ENCODE measurements at regions not wholly inside any gene's neighbourhood (a gene's known extent, or its start where the extent isn't known, plus 50 kb on each side); places are given as distances from the start of the nearest gene placed in this dataset.

DNA sequence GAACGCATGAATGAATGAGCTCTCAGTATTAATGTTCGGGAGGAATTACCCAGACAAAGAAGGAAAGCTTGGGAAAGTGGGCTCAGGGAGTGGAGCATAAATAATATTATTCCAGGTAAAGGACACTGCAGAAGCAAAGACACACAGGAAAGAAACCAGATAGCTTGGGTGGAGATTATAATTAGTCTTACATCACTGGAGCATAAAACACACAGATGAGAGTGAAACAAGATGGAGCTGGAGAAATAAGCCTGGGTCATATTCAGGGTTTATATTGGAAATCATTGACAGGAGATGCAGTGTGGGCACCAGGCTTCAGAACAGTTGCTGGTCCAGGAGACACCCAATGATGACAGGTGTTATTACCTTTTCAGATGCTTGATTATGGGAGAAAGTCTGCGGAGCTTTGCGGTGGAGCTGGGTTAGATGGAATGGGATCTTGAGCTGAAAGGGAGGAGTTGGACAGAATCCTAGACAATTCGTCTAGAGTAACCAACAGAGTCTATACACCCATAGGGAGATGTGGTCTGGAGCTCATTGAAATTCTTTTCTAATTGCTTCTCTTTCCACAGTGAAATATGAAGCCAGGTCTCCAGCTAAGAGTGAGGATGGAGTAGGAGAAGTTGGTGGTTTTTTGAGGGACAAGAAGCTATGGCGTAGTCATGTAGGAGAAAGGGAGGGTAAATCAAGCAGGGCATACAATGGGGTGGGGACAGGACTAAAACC, 227.2 kb downstream of the FAM76B start:
- H3K4me1 ChIP-seq (ENCODE audit: control insufficient read depth in 1 of 2, insufficient read depth in 2 of 2, low read length in 2 of 2): no peaks in the 10 kb centered on the region
- intact Hi-C loops (cut with micrococcal nuclease): no loop called here
- no peaks in the 10 kb centered on the region; the same call in 1 of the 2 replicates for H3K27me3 ChIP-seq (ENCODE audit: insufficient read depth, low read length)
- RAD21 ChIA-PET (ENCODE audit: low non-redundant PET in 1 of 2, low total read pairs in 2 of 2, uncharacterized antibody in 2 of 2, unreplicated experiment in 2 of 2): no interaction called here
- POLR2A ChIA-PET: no interaction called here
- H3K79me2 ChIP-seq (ENCODE audit: insufficient read depth, low read length): no peaks in the 10 kb centered on the region
- no TSS peak for BruUV-seq (replicated peaks)
- no peaks in the 10 kb centered on the region for H4K20me1 ChIP-seq (ENCODE audit: insufficient read depth)
- no peak overlapping the region for H3K27ac ChIP-seq (ENCODE audit: low read depth, low read length)
- DNase-seq (ENCODE audit: low read depth, low spot score) (no peak), ATAC-seq (no peak)
- H2AFZ ChIP-seq (ENCODE audit: low read depth, low read length, poor library complexity, severe bottlenecking): no peak overlapping the region
- no peaks in the 10 kb centered on the region for H3K36me3 ChIP-seq (ENCODE audit: control insufficient read depth in 1 of 2, insufficient read depth in 2 of 2, low read length in 2 of 2)
- TF ChIP-seq EGR1 (IDR thresholded peaks at IDR 0.05; ENCODE audit: low read depth): no peak
- no peak for TF ChIP-seq REST (IDR thresholded peaks at IDR 0.05; ENCODE audit: low read depth)
- TF ChIP-seq YY1 (IDR thresholded peaks at IDR 0.05; ENCODE audit: extremely low read depth, insufficient replicate concordance, low read depth, low read length): no peak
- TF ChIP-seq JUND (IDR thresholded peaks at IDR 0.05): no peak
- no peak for TF ChIP-seq POLR2AphosphoS5 (IDR thresholded peaks at IDR 0.05; ENCODE audit: low read depth, low read length)
- no peak for TF ChIP-seq EZH2phosphoT487 (IDR thresholded peaks at IDR 0.05; ENCODE audit: borderline replicate concordance)
- no peak for TF ChIP-seq TCF7L2 (IDR thresholded peaks at IDR 0.05; ENCODE audit: borderline replicate concordance, extremely low read depth, insufficient read depth, insufficient read length)
- no peak for TF ChIP-seq POLR2A (IDR thresholded peaks at IDR 0.05; ENCODE audit: borderline replicate concordance, extremely low read depth, insufficient read depth, insufficient read length)
- TF ChIP-seq SRF (IDR thresholded peaks at IDR 0.05; ENCODE audit: low read depth): no peak
- TF ChIP-seq EZH2 (IDR thresholded peaks at IDR 0.05): no peak
- no peak for TF ChIP-seq ZFX (IDR thresholded peaks at IDR 0.05)
- no peak for TF ChIP-seq ELF1 (IDR thresholded peaks at IDR 0.05; ENCODE audit: borderline replicate concordance, low read depth)
- TF ChIP-seq, protein P1, sequence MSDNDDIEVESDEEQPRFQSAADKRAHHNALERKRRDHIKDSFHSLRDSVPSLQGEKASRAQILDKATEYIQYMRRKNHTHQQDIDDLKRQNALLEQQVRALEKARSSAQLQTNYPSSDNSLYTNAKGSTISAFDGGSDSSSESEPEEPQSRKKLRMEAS (IDR thresholded peaks at IDR 0.05): no peak
- TF ChIP-seq SP1 (IDR thresholded peaks at IDR 0.05; ENCODE audit: low read depth): no peak
- TF ChIP-seq SIN3A (IDR thresholded peaks at IDR 0.05; ENCODE audit: low read depth): no peak
- TF ChIP-seq, protein P2, sequence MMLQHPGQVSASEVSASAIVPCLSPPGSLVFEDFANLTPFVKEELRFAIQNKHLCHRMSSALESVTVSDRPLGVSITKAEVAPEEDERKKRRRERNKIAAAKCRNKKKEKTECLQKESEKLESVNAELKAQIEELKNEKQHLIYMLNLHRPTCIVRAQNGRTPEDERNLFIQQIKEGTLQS (IDR thresholded peaks at IDR 0.05): no peak
- no peaks in the 10 kb centered on the region for H3K9me2 ChIP-seq (ENCODE audit: insufficient read depth)
- H3K9ac ChIP-seq (ENCODE audit: low read length): no peak overlapping the region
- H3K4me3 ChIP-seq (replicated peaks in 1 of 2; ENCODE audit: low read depth in 1 of 2, low read length in 2 of 2): no peak overlapping the region
- H3K9me3 ChIP-seq (ENCODE audit: control insufficient read depth in 1 of 2, insufficient read depth in 1 of 2, low read depth in 1 of 2, low read length in 2 of 2): no peaks in the 10 kb centered on the region
- CTCF ChIA-PET: no interaction called here
- no peak overlapping the region for H3K4me2 ChIP-seq (ENCODE audit: low read length)

Measured in HCT116 (cell line).